Ascending aorta (tissue), 2 donors: ENCODE measurements at regions not wholly inside any gene's neighbourhood (a gene's known extent, or its start where the extent isn't known, plus 50 kb on each side); places are given as distances from the start of the nearest gene placed in this dataset.

Experiments used
- DNase-seq, 2 donors: peaks; one replicate each; pipeline ENCODE4 v3.0.0-alpha.2; 2019; ENCODE audit warnings: low spot score in 2 of 2
- H3K27ac ChIP-seq, 2 donors: fragments of 200-600 bp; sonication (generic); one replicate each; pipeline ENCODE4 v1.5.1; 2016 to 2017; ENCODE audit warnings: mild to moderate bottlenecking in 1 of 2
- H3K27me3 ChIP-seq: fragments of 200-600 bp; sonication (generic); one replicate; pipeline ENCODE4 v1.5.1; 2017
- H3K36me3 ChIP-seq, 2 donors: fragments of 200-600 bp; sonication (generic); one replicate each; pipeline ENCODE4 v1.5.1; 2016
- H3K4me1 ChIP-seq, 2 donors: fragments of 200-600 bp; sonication (generic); one replicate each; pipeline ENCODE4 v1.5.1; 2016 to 2017; ENCODE audit warnings: mild to moderate bottlenecking in 1 of 2
- H3K4me3 ChIP-seq, 2 donors: fragments of 200-600 bp; sonication (generic); one replicate each; pipeline ENCODE4 v1.5.1; 2016 to 2017; ENCODE audit warnings: mild to moderate bottlenecking in 1 of 2
- H3K9me3 ChIP-seq, 2 donors: fragments of 200-600 bp; sonication (generic); one replicate each; pipeline ENCODE4 v1.5.1; 2016
- intact Hi-C: fragments of 100-400 bp; cut with DNase I; formaldehyde crosslinking; loops from one replicate; pipeline ENCODE4 v1.15.1; 2023
- TF ChIP-seq, protein P1 (sequence below), 3 experiments: fragments of 200-600 bp in 2 of 3; fragments of 450-650 bp in 1 of 3; sonication (generic) in 2 of 3; IDR thresholded peaks; one replicate each; pipeline ENCODE4 v1.5.1; 2016 to 2019; ENCODE audit warnings: antibody characterized with exemption in 3 of 3, mild to moderate bottlenecking in 1 of 3, moderate library complexity in 1 of 3

GRCh38 chr6:74979065-74979766, 226.6 kb downstream of the COL12A1 start:
- no peaks in the 10 kb centered on the region for H3K36me3 ChIP-seq
- DNase-seq: no peak
- H3K4me3 ChIP-seq: no peak overlapping the region
- H3K27me3 ChIP-seq: no peaks in the 10 kb centered on the region
- intact Hi-C loops: no loop called here
- TF ChIP-seq, protein P1, sequence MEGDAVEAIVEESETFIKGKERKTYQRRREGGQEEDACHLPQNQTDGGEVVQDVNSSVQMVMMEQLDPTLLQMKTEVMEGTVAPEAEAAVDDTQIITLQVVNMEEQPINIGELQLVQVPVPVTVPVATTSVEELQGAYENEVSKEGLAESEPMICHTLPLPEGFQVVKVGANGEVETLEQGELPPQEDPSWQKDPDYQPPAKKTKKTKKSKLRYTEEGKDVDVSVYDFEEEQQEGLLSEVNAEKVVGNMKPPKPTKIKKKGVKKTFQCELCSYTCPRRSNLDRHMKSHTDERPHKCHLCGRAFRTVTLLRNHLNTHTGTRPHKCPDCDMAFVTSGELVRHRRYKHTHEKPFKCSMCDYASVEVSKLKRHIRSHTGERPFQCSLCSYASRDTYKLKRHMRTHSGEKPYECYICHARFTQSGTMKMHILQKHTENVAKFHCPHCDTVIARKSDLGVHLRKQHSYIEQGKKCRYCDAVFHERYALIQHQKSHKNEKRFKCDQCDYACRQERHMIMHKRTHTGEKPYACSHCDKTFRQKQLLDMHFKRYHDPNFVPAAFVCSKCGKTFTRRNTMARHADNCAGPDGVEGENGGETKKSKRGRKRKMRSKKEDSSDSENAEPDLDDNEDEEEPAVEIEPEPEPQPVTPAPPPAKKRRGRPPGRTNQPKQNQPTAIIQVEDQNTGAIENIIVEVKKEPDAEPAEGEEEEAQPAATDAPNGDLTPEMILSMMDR (IDR thresholded peaks at IDR 0.05): no peak
- no peaks in the 10 kb centered on the region for H3K4me1 ChIP-seq
- H3K9me3 ChIP-seq: no peaks in the 10 kb centered on the region
- H3K27ac ChIP-seq: no peak overlapping the region

GRCh38 chr6:74976701-74977100, 229.2 kb downstream of the COL12A1 start:
- Histone ChIP-seq H3K4me3 (no peak overlapping the region), H3K4me1 (no peaks in the 10 kb centered on the region), H3K9me3 (no peaks in the 10 kb centered on the region), H3K27me3 (no peaks in the 10 kb centered on the region), H3K27ac (no peak overlapping the region), H3K36me3 (no peaks in the 10 kb centered on the region)
- intact Hi-C loops: no loop called here
- TF ChIP-seq, protein P1 (IDR thresholded peaks at IDR 0.05): no peak
- no peak for DNase-seq

DNA sequence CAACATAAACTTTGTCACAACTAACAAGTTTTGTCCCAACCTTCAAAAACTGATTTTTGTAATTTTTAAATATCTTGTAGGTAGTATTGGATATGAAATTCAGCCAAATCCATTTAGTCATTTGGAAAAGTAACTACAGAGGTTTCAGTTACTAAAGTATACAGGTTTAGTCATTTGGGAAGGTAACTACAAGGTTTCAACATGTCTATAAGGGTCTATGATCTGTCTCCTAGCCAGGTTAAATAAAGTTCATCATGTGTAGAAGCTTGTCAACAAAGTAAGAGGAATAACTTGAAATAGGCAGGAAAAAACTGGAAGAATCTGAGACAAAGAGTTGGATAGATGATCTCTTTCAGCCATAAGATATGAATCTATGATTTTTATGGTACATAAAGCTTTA, 229.8 kb downstream of the COL12A1 start:
- Histone ChIP-seq H3K27me3 (no peaks in the 10 kb centered on the region), H3K4me1 (no peaks in the 10 kb centered on the region), H3K9me3 (no peaks in the 10 kb centered on the region), H3K27ac (no peak overlapping the region), H3K36me3 (no peaks in the 10 kb centered on the region), H3K4me3 (no peak overlapping the region)
- TF ChIP-seq, protein P1 (IDR thresholded peaks at IDR 0.05): no peak
- DNase-seq: no peak
- intact Hi-C loops: no loop called here

DNA sequence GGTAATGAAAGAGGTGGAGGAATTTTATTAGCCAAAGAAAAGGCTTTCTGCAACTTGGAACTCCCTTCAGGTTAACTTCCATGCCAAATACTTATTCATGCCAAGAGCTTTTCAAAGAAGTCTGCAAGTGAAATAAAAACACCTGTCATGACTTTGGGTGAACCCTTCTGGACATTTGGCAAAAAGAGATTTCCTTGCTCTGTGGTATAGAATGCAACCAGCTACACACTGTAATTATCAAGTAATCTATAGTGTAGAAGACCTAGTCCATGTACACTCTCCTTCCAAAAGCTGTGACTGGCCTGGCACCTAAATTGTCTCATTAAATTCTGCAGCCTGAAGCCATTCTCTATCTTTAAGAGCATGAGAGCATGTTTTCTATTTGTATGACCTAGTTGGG, 232.3 kb downstream of the COL12A1 start:
- no peaks in the 10 kb centered on the region for H3K27me3 ChIP-seq
- DNase-seq: no peak
- H3K9me3 ChIP-seq: no peaks in the 10 kb centered on the region
- H3K4me3 ChIP-seq: no peak overlapping the region
- TF ChIP-seq, protein P1 (IDR thresholded peaks at IDR 0.05): no peak
- H3K27ac ChIP-seq: no peak overlapping the region
- H3K36me3 ChIP-seq: no peaks in the 10 kb centered on the region
- intact Hi-C loops: no loop called here
- no peaks in the 10 kb centered on the region for H3K4me1 ChIP-seq

- intact Hi-C loops: no loop called here
- no peak for DNase-seq
Measured at GRCh38 chr6:74971633-74972032, 234.2 kb downstream of the COL12A1 start.

More at GRCh38 chr6:74971633-74972032, 234.2 kb downstream of the COL12A1 start:
- H3K9me3 ChIP-seq: no peaks in the 10 kb centered on the region
- H3K4me3 ChIP-seq: no peak overlapping the region
- no peaks in the 10 kb centered on the region for H3K27me3 ChIP-seq
- no peaks in the 10 kb centered on the region for H3K36me3 ChIP-seq
- H3K4me1 ChIP-seq: no peaks in the 10 kb centered on the region
- TF ChIP-seq, protein P1 (IDR thresholded peaks at IDR 0.05): no peak
- no peak overlapping the region for H3K27ac ChIP-seq
